ENCODE measurements at regions not wholly inside any gene's neighbourhood (a gene's known extent, or its start where the extent isn't known, plus 50 kb on each side); places are given as distances from the start of the nearest gene placed in this dataset.

DNA sequence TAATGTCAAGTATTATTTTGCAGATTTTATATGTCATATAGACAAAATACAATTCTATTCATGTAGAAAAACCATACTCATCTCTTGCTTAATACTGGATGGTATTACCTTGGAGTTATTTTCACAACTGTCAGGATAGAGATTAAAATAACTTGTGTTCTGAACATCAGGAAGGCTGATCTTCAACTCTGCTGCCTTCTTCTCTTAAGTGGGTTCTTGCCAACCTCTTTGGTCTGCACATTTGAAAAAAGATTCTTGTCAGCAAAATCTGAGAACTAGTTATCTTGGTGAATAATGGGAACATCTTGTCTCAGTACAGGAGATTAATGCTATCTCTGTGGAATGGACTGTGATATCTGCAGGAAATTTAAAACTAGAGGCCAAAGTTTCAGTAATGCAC is 95.2 kb upstream of the FAM216B start:
- Histone ChIP-seq H3K4me1 (replicated peaks in 1 of 2; ENCODE audit: control insufficient read depth in 2 of 2, insufficient read depth in 2 of 2, low read length in 2 of 2) (no peaks in the 10 kb centered on the region), H3K79me2 (ENCODE audit: control insufficient read depth, insufficient read depth, low read length) (no peaks in the 10 kb centered on the region), H3K4me2 (ENCODE audit: insufficient read depth, low read length) (no peak overlapping the region), H3K9me1 (ENCODE audit: control insufficient read depth, insufficient read depth, low read length) (no peaks in the 10 kb centered on the region), H3K4me3 (no peak overlapping the region), H3K36me3 (ENCODE audit: control insufficient read depth, insufficient read depth, low read length) (no peaks in the 10 kb centered on the region), H3K27me3 (ENCODE audit: control insufficient read depth in 2 of 2, insufficient read depth in 2 of 2, low read length in 2 of 2) (no peaks in the 10 kb centered on the region; a peak in 1 of 5 replicates), H2AFZ (ENCODE audit: low read depth, low read length) (no peak overlapping the region), H3K9ac (ENCODE audit: insufficient read depth in 1 of 2, low read depth in 2 of 2, low read length in 2 of 2) (no peak overlapping the region), H3K27ac (ENCODE audit: extremely low read depth, low read depth, low read length) (no peak overlapping the region), H4K20me1 (replicated peaks; ENCODE audit: control insufficient read depth, insufficient read depth, low read length) (no peaks in the 10 kb centered on the region), H3K9me3 (replicated peaks; ENCODE audit: control insufficient read depth, insufficient read depth, low read depth, low read length) (no peaks in the 10 kb centered on the region)
- intact Hi-C loops (cut with micrococcal nuclease), result no loop called here
- ATAC-seq (no peak), DNase-seq (ENCODE audit: extremely low read depth in 1 of 4, low spot score in 3 of 4) (no peak), FAIRE-seq (no peak)
- in situ Hi-C loops (cut with MboI), result no loop called here
- ChIA-PET POLR2A (no interaction called here), CTCF (ENCODE audit: low intra/inter-chr PET ratio) (no interaction called here)
- no TSS peak for BruUV-seq (replicated peaks)
- TF ChIP-seq, protein P1, sequence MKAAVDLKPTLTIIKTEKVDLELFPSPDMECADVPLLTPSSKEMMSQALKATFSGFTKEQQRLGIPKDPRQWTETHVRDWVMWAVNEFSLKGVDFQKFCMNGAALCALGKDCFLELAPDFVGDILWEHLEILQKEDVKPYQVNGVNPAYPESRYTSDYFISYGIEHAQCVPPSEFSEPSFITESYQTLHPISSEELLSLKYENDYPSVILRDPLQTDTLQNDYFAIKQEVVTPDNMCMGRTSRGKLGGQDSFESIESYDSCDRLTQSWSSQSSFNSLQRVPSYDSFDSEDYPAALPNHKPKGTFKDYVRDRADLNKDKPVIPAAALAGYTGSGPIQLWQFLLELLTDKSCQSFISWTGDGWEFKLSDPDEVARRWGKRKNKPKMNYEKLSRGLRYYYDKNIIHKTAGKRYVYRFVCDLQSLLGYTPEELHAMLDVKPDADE (conservative IDR thresholded peaks at IDR 0.05; ENCODE audit: control insufficient read depth, low read depth, low read length), result no peak
- TF ChIP-seq MECOM (CRISPR knock-in tag; IDR thresholded peaks at IDR 0.05) (no peak), CHD2 (IDR thresholded peaks at IDR 0.05; ENCODE audit: low read depth, low read length) (no peak), KLF1 (tag; IDR thresholded peaks at IDR 0.05) (no peak), POLR2B (IDR thresholded peaks at IDR 0.05; ENCODE audit: low read depth, partially characterized antibody) (no peak), TAF15 (IDR thresholded peaks at IDR 0.05; ENCODE audit: low read depth, low read length) (no peak), HDAC1 (IDR thresholded peaks at IDR 0.05) (no peak), NFE2L1 (tag; IDR thresholded peaks at IDR 0.05; ENCODE audit: borderline replicate concordance, low read depth) (no peak), POLR2AphosphoS2 (IDR thresholded peaks at IDR 0.05; ENCODE audit: low read length) (no peak), TAF1 (IDR thresholded peaks at IDR 0.05; ENCODE audit: control insufficient read depth, extremely low read depth, insufficient read depth, low read length, severe bottlenecking) (no peak), SRF (CRISPR knock-in tag; IDR thresholded peaks at IDR 0.05) (no peak), LCOR (CRISPR knock-in tag; IDR thresholded peaks at IDR 0.05) (no peak), ETV5 (CRISPR knock-in tag; IDR thresholded peaks at IDR 0.05; ENCODE audit: low read depth) (no peak)
- TF ChIP-seq, protein P2, sequence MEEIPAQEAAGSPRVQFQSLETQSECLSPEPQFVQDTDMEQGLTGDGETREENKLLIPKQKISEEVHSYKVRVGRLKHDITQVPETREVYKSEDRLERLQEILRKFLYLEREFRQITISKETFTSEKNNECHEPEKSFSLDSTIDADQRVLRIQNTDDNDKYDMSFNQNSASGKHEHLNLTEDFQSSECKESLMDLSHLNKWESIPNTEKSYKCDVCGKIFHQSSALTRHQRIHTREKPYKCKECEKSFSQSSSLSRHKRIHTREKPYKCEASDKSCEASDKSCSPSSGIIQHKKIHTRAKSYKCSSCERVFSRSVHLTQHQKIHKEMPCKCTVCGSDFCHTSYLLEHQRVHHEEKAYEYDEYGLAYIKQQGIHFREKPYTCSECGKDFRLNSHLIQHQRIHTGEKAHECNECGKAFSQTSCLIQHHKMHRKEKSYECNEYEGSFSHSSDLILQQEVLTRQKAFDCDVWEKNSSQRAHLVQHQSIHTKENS (CRISPR knock-in tag; IDR thresholded peaks at IDR 0.05), result no peak
- TF ChIP-seq, protein P3, sequence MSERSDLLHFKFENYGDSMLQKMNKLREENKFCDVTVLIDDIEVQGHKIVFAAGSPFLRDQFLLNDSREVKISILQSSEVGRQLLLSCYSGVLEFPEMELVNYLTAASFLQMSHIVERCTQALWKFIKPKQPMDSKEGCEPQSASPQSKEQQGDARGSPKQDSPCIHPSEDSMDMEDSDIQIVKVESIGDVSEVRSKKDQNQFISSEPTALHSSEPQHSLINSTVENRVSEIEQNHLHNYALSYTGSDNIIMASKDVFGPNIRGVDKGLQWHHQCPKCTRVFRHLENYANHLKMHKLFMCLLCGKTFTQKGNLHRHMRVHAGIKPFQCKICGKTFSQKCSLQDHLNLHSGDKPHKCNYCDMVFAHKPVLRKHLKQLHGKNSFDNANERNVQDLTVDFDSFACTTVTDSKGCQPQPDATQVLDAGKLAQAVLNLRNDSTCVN (CRISPR knock-in tag; IDR thresholded peaks at IDR 0.05), result no peak
- TF ChIP-seq, protein P4, sequence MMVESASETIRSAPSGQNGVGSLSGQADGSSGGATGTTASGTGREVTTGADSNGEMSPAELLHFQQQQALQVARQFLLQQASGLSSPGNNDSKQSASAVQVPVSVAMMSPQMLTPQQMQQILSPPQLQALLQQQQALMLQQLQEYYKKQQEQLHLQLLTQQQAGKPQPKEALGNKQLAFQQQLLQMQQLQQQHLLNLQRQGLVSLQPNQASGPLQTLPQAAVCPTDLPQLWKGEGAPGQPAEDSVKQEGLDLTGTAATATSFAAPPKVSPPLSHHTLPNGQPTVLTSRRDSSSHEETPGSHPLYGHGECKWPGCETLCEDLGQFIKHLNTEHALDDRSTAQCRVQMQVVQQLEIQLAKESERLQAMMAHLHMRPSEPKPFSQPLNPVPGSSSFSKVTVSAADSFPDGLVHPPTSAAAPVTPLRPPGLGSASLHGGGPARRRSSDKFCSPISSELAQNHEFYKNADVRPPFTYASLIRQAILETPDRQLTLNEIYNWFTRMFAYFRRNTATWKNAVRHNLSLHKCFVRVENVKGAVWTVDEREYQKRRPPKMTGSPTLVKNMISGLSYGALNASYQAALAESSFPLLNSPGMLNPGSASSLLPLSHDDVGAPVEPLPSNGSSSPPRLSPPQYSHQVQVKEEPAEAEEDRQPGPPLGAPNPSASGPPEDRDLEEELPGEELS (CRISPR knock-in tag; IDR thresholded peaks at IDR 0.05; ENCODE audit: borderline replicate concordance), result no peak
- TF ChIP-seq, protein P5, sequence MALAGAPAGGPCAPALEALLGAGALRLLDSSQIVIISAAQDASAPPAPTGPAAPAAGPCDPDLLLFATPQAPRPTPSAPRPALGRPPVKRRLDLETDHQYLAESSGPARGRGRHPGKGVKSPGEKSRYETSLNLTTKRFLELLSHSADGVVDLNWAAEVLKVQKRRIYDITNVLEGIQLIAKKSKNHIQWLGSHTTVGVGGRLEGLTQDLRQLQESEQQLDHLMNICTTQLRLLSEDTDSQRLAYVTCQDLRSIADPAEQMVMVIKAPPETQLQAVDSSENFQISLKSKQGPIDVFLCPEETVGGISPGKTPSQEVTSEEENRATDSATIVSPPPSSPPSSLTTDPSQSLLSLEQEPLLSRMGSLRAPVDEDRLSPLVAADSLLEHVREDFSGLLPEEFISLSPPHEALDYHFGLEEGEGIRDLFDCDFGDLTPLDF (CRISPR knock-in tag; IDR thresholded peaks at IDR 0.05), result no peak
